Upper lobe of right lung (tissue), 1 donor: ENCODE measurements at regions not wholly inside any gene's neighbourhood (a gene's known extent, or its start where the extent isn't known, plus 50 kb on each side); places are given as distances from the start of the nearest gene placed in this dataset.

ENCODE experiments used
- ATAC-seq: fragments of 200-7000 bp; cut with Tn5 transposase; one replicate; pipeline ENCODE4 v1.9.1; 2020; ENCODE audit warnings: mild to moderate bottlenecking, moderate library complexity
- DNase-seq: peaks from one replicate; pipeline ENCODE4 v3.0.0-alpha.2; 2020
- H3K27ac ChIP-seq: fragments of 200-600 bp; one replicate; pipeline ENCODE4 v1.8.0; 2022
- H3K27me3 ChIP-seq: fragments of 200-600 bp; one replicate; pipeline ENCODE4 v1.8.0; 2022; ENCODE audit warnings: mild to moderate bottlenecking
- H3K36me3 ChIP-seq: fragments of 200-600 bp; one replicate; pipeline ENCODE4 v1.8.0; 2022
- H3K4me1 ChIP-seq: fragments of 200-600 bp; one replicate; pipeline ENCODE4 v1.8.0; 2022
- H3K4me3 ChIP-seq: fragments of 200-600 bp; one replicate; pipeline ENCODE4 v1.8.0; 2022; ENCODE audit warnings: mild to moderate bottlenecking
- H3K9me3 ChIP-seq: fragments of 200-600 bp; one replicate; pipeline ENCODE4 v1.8.0; 2022
- intact Hi-C: fragments of 100-400 bp; cut with DNase I; formaldehyde crosslinking; loops from one replicate; pipeline ENCODE4 v1.11.0; 2022
- TF ChIP-seq, protein P1 (sequence below): fragments of 200-600 bp; IDR thresholded peaks from one replicate; pipeline ENCODE4 v1.8.0; 2022; ENCODE audit warnings: antibody characterized with exemption
- donor health status: DM: no; HTN: yes; CAD: no; lungs with severe emphysema.

DNA sequence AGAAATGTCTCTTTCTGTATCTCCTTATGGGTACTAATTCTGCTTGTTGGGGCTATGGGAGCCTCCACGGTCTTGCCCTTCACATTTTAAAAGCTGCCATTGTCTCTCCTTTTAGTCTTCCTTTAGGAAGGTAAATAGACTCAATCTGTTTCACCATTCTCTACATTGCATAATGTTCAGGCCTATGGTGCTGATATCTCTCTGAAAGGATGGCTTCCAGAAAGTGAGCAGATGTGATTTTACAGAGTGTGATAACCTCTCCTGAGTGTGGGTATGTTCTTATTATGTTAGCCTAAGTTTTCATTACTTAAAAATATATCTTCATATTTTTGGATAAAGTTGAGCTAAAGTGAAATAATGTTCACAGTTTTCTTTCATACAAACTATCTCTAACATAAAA is 254.0 kb upstream of the PITX2 start:
- ATAC-seq (no peak), DNase-seq (no peak)
- Histone ChIP-seq H3K4me1 (no peaks in the 10 kb centered on the region), H3K27me3 (no peaks in the 10 kb centered on the region), H3K4me3 (no peak overlapping the region), H3K36me3 (no peaks in the 10 kb centered on the region), H3K9me3 (no peaks in the 10 kb centered on the region), H3K27ac (no peak overlapping the region)
- TF ChIP-seq, protein P1, sequence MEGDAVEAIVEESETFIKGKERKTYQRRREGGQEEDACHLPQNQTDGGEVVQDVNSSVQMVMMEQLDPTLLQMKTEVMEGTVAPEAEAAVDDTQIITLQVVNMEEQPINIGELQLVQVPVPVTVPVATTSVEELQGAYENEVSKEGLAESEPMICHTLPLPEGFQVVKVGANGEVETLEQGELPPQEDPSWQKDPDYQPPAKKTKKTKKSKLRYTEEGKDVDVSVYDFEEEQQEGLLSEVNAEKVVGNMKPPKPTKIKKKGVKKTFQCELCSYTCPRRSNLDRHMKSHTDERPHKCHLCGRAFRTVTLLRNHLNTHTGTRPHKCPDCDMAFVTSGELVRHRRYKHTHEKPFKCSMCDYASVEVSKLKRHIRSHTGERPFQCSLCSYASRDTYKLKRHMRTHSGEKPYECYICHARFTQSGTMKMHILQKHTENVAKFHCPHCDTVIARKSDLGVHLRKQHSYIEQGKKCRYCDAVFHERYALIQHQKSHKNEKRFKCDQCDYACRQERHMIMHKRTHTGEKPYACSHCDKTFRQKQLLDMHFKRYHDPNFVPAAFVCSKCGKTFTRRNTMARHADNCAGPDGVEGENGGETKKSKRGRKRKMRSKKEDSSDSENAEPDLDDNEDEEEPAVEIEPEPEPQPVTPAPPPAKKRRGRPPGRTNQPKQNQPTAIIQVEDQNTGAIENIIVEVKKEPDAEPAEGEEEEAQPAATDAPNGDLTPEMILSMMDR: no peak
- intact Hi-C loops: no loop called here

DNA sequence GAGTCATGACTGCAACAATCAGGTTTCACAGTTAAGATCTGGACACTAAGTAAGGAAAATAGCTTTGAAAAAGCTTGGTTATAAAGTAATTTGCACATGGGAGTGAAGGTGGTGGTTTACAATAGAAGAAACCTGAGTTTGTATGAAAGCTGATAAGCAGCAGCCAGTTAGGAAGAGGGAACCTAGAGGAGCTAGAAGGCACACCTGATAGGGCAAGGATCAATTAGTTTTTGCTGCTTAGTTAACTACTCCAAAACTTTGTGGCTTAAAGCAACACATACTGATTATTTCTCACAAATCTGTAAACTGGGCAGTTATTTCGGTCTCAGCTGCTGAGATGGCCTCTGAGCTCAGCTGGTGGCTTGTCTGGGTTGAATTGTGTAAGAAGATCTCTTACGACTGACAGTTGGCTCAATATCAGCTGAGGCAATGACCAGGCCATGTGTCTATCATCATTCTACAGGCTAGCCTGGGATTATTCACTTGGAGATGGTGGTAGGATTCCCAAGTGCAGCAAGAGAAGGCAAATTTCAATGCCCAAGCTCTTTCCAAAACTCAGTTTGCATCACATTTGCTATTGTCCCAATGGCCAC is 255.0 kb upstream of the PITX2 start:
- no peak overlapping the region for H3K27ac ChIP-seq
- H3K4me1 ChIP-seq: no peaks in the 10 kb centered on the region
- H3K27me3 ChIP-seq: no peaks in the 10 kb centered on the region
- intact Hi-C loops: no loop called here
- H3K9me3 ChIP-seq: no peaks in the 10 kb centered on the region
- no peak overlapping the region for H3K4me3 ChIP-seq
- TF ChIP-seq, protein P1: no peak
- no peaks in the 10 kb centered on the region for H3K36me3 ChIP-seq
- DNase-seq (no peak), ATAC-seq (no peak)

GRCh38 chr4:110878413-110878812 is 255.5 kb upstream of the PITX2 start:
- intact Hi-C loops: no loop called here
- H3K27ac ChIP-seq: no peak overlapping the region
- H3K4me1 ChIP-seq: no peaks in the 10 kb centered on the region
- TF ChIP-seq, protein P1: no peak
- H3K4me3 ChIP-seq: no peak overlapping the region
- ATAC-seq: no peak
- no peaks in the 10 kb centered on the region for H3K9me3 ChIP-seq
- H3K36me3 ChIP-seq: no peaks in the 10 kb centered on the region
- DNase-seq: no peak
- H3K27me3 ChIP-seq: no peaks in the 10 kb centered on the region

DNA sequence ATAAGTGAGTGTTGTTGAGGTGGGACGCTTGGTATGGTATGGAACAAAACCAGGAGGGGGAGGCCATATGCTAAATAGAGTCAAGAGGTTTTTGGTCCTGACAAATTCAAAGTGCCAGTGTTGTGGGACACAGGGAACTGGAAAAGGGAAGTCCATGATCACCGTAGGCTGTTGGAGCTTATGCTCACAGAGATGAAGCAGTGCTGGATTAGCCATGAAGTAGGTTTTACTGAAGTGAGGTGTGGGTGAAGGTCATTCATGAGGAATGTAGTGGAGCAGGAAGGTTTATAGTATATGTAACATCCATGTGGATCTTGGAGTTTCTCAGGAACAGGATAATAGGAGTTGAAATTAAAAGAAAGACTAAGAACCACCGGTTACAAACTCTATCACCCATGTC is 256.1 kb upstream of the PITX2 start:
- no peaks in the 10 kb centered on the region for H3K9me3 ChIP-seq
- H3K4me3 ChIP-seq: no peak overlapping the region
- no peaks in the 10 kb centered on the region for H3K4me1 ChIP-seq
- no peak for DNase-seq
- H3K36me3 ChIP-seq: no peaks in the 10 kb centered on the region
- no peak overlapping the region for H3K27ac ChIP-seq
- no peak for ATAC-seq
- no peaks in the 10 kb centered on the region for H3K27me3 ChIP-seq
- intact Hi-C loops: no loop called here
- TF ChIP-seq, protein P1: no peak

DNA sequence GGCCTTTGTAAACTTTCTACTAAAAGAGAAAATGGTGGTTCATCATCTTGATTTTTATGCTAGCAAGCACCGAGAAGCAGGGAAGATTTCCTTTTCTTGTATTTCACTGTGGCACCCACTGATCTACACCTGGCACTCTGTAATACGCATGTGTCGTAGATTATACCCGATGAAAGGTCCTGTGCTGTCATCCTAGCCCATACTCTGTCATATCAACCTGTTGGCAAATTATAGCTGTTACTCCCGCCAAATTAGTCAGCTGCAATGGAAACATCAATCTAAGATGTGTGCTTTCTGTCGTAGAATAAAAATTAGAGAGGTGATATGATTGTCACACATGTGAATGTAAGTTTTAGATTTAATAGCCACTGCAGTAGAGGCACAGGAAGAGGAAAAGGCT is 263.4 kb upstream of the PITX2 start:
- DNase-seq: no peak
- H3K4me3 ChIP-seq: no peak overlapping the region
- no peaks in the 10 kb centered on the region for H3K4me1 ChIP-seq
- no peaks in the 10 kb centered on the region for H3K27me3 ChIP-seq
- H3K9me3 ChIP-seq: no peaks in the 10 kb centered on the region
- H3K36me3 ChIP-seq: no peaks in the 10 kb centered on the region
- TF ChIP-seq, protein P1: no peak
- intact Hi-C loops: no loop called here
- H3K27ac ChIP-seq: no peak overlapping the region
- ATAC-seq: no peak

- ATAC-seq: no peak
- Histone ChIP-seq H3K9me3 (no peaks in the 10 kb centered on the region), H3K27ac (no peak overlapping the region), H3K36me3 (no peaks in the 10 kb centered on the region), H3K4me1 (no peaks in the 10 kb centered on the region), H3K4me3 (no peak overlapping the region), H3K27me3 (no peaks in the 10 kb centered on the region)
- no peak for DNase-seq
- TF ChIP-seq, protein P1: no peak
- intact Hi-C loops: no loop called here
Observed at GRCh38 chr4:110886856-110887255, 264.0 kb upstream of the PITX2 start.
